C4-2B (cell line): ENCODE measurements at regions not wholly inside any gene's neighbourhood (a gene's known extent, or its start where the extent isn't known, plus 50 kb on each side); places are given as distances from the start of the nearest gene placed in this dataset.

Source experiments
- CTCF ChIP-seq: fragments of 450-650 bp; conservative IDR thresholded peaks from 2 replicates; pipeline ENCODE4 v1.5.1; 2017; ENCODE audit warnings: mild to moderate bottlenecking
- ZFX ChIP-seq: fragments of 450-650 bp; IDR thresholded peaks from 2 replicates; pipeline ENCODE4 v1.6.1; 2017

DNA sequence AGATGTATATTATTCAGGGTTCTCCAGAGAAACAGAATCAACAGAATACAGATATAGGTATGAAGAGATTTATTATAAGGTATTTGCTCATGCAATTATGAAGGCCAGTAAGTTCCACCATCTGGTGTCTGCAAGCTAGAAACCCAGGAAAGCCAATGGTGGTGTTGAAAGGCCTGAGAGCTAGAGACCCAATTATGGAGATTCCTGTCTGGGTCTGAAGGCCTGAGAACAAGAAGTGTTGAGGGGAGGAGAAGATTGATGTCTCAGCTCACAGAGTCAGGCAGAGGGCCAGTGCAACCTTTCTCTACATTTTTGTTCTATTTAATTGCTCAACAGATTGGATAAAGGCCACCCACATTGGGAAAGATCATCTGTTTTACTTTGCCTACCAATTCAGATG lies 524.2 kb upstream of the CRIM1 start:
- TF ChIP-seq CTCF (no peak), ZFX (no peak)
